OCI-LY7 (cell line): ENCODE measurements at regions not wholly inside any gene's neighbourhood (a gene's known extent, or its start where the extent isn't known, plus 50 kb on each side); places are given as distances from the start of the nearest gene placed in this dataset.

Source experiments
- BruUV-seq: library from RNA; stranded (reverse); fragments of 400-500 nt; replicated peaks from 2 replicates; lab custom pipeline; 2021; lab: Mats Ljungman, UMichigan
- CTCF ChIA-PET: fragments of 300-600 bp; sonication (Branson Sonifier 250); formaldehyde crosslinking; loops from one replicate; lab custom pipeline; 2022; ENCODE audit warnings: antibody characterized with exemption; ENCODE audit not compliant: unreplicated experiment; lab: Charles Lee
- POLR2A ChIA-PET: fragments of 300-600 bp; sonication (Branson Sonifier 250); formaldehyde crosslinking; loops from one replicate; lab custom pipeline; 2022; ENCODE audit warnings: antibody characterized with exemption; lab: Charles Lee
- DNase-seq: peaks from one replicate; pipeline ENCODE4 v3.0.0-alpha.2; 2015; ENCODE audit warnings: low spot score
- H2AFZ ChIP-seq: fragments of 200-600 bp; sonication (generic), shearing (Covaris generic); 2 replicates; pipeline ENCODE4 v1.6.1; 2014; ENCODE audit warnings: mild to moderate bottlenecking, antibody characterized with exemption, low read length, moderate library complexity
- H3K27ac ChIP-seq: fragments of 200-600 bp; sonication (generic); 2 replicates; pipeline ENCODE4 v1.5.1; 2014; ENCODE audit warnings: mixed run types, low read depth, mild to moderate bottlenecking, moderate library complexity, low read length, inconsistent platforms; ENCODE audit not compliant: poor library complexity, severe bottlenecking
- H3K36me3 ChIP-seq: fragments of 200-600 bp; sonication (generic); 2 replicates; pipeline ENCODE4 v1.6.1; 2014; ENCODE audit warnings: mild to moderate bottlenecking, antibody characterized with exemption, low read length, moderate library complexity, mixed read lengths; ENCODE audit not compliant: insufficient read depth
- H3K4me1 ChIP-seq: fragments of 200-600 bp; sonication (generic); 2 replicates; pipeline ENCODE4 v1.5.1; 2014; ENCODE audit warnings: mild to moderate bottlenecking, low read length; ENCODE audit not compliant: insufficient read depth, poor library complexity, severe bottlenecking
- H3K4me2 ChIP-seq: fragments of 200-600 bp; sonication (generic); 2 replicates; pipeline ENCODE4 v1.6.1; 2014; ENCODE audit warnings: mild to moderate bottlenecking, low read length
- H3K4me3 ChIP-seq: fragments of 200-600 bp; sonication (generic); 2 replicates; pipeline ENCODE4 v1.5.1; 2014; ENCODE audit warnings: mild to moderate bottlenecking, low read depth, low read length; ENCODE audit not compliant: poor library complexity, severe bottlenecking
- H3K79me2 ChIP-seq: fragments of 200-600 bp; sonication (generic); 2 replicates; pipeline ENCODE4 v1.6.1; 2016; ENCODE audit warnings: low read depth, mild to moderate bottlenecking, low read length, moderate library complexity, mixed read lengths; ENCODE audit not compliant: insufficient read depth
- H3K9me2 ChIP-seq: fragments of 200-600 bp; sonication (generic); 2 replicates; pipeline ENCODE4 v1.6.1; 2016; ENCODE audit warnings: mild to moderate bottlenecking, low read length, mixed read lengths; ENCODE audit not compliant: insufficient read depth
- H3K9me3 ChIP-seq: fragments of 200-600 bp; sonication (generic); 2 replicates; pipeline ENCODE4 v1.6.1; 2014; ENCODE audit warnings: mild to moderate bottlenecking, mixed run types, low read length, mixed read lengths
- H4K20me1 ChIP-seq: fragments of 200-600 bp; sonication (generic); 2 replicates; pipeline ENCODE4 v1.6.1; 2014; ENCODE audit warnings: mild to moderate bottlenecking, antibody characterized with exemption, low read length, moderate library complexity, mixed read lengths; ENCODE audit not compliant: insufficient read depth
- CTCF ChIP-seq: fragments of 200-600 bp; sonication (generic); conservative IDR thresholded peaks from 2 replicates; pipeline ENCODE4 v1.5.1; 2014; ENCODE audit warnings: mild to moderate bottlenecking, antibody characterized with exemption, low read length, moderate library complexity, mixed read lengths
- EZH2phosphoT487 ChIP-seq: fragments of 200-600 bp; sonication (generic); IDR thresholded peaks from 2 replicates; pipeline ENCODE4 v1.6.1; 2018; ENCODE audit warnings: low read depth, borderline replicate concordance, mild to moderate bottlenecking, mixed run types, antibody characterized with exemption, low read length, moderate library complexity, mixed read lengths
- intact Hi-C: fragments of 100-400 bp; cut with micrococcal nuclease; formaldehyde crosslinking; loops from one replicate; pipeline ENCODE4 v1.10.0; 2022; ENCODE audit not compliant: unreplicated experiment

- H3K36me3 ChIP-seq: no peaks in the 10 kb centered on the region; the same call in 1 of the 2 replicates
- H2AFZ ChIP-seq: peak overlapping the region; percentile 77
- CTCF ChIA-PET: no interaction called here
- TF ChIP-seq EZH2phosphoT487 (no peak), CTCF (no peak)
- H3K27ac ChIP-seq: no peak overlapping the region
- H4K20me1 ChIP-seq: no peaks in the 10 kb centered on the region
- no TSS peak for BruUV-seq
- POLR2A ChIA-PET: interaction anchor here (0.5 to 2.5 kb wide), 13 partner anchors 8 to 269 kb away, joined by 3 to 11 read pairs (median 4); no protein-coding TSS in a partner anchor
- H3K9me2 ChIP-seq: no peaks in the 10 kb centered on the region
- peak overlapping the region; percentile 35 for H3K4me3 ChIP-seq
- intact Hi-C loops: no loop called here
- peaks cover 12% of the 10 kb centered on the region; the same call in 1 of the 2 replicates for H3K9me3 ChIP-seq
- peak overlapping the region; percentile 60 for H3K4me2 ChIP-seq
- DNase-seq: no peak
- peaks cover 14% of the 10 kb centered on the region for H3K4me1 ChIP-seq
- no peaks in the 10 kb centered on the region for H3K79me2 ChIP-seq
Measured at GRCh38 chr16:64172226-64172625, 949.6 kb downstream of the CDH11 start.

- Histone ChIP-seq H3K9me2 (no peaks in the 10 kb centered on the region), H2AFZ (peak overlapping the region; percentile 77; the same call in 1 of the 2 replicates), H3K4me2 (no peak overlapping the region), H3K4me3 (no peak overlapping the region), H3K27ac (no peak overlapping the region), H3K36me3 (no peaks in the 10 kb centered on the region; the same call in 1 of the 2 replicates), H3K79me2 (no peaks in the 10 kb centered on the region), H3K4me1 (peaks cover 14% of the 10 kb centered on the region), H3K9me3 (peaks cover 6% of the 10 kb centered on the region; the same call in 1 of the 2 replicates), H4K20me1 (no peaks in the 10 kb centered on the region)
- no peak for DNase-seq
- no peak for TF ChIP-seq CTCF
- intact Hi-C loops: no loop called here
- ChIA-PET CTCF (no interaction called here), POLR2A (interaction anchor here (0.6 to 2.5 kb wide), 11 partner anchors 8 to 269 kb away, joined by 3 to 11 read pairs (median 4); no protein-coding TSS in a partner anchor)
- BruUV-seq: no TSS peak
Measured at GRCh38 chr16:64171632-64172031, 950.2 kb downstream of the CDH11 start.

- intact Hi-C loops: no loop called here
- H3K4me2 ChIP-seq: no peak overlapping the region
- H3K4me3 ChIP-seq: no peak overlapping the region
- no peaks in the 10 kb centered on the region for H4K20me1 ChIP-seq
- H2AFZ ChIP-seq: no peak overlapping the region
- H3K79me2 ChIP-seq: no peaks in the 10 kb centered on the region
- ChIA-PET POLR2A (interaction anchor here (0.6 to 1.7 kb wide), 4 partner anchors 9 to 1345 kb away, joined by 3 to 6 read pairs (median 4); no protein-coding TSS in a partner anchor), CTCF (no interaction called here)
- no peaks in the 10 kb centered on the region; the same call in 1 of the 2 replicates for H3K9me3 ChIP-seq
- no TSS peak for BruUV-seq
- H3K4me1 ChIP-seq: peaks cover 23% of the 10 kb centered on the region
- H3K27ac ChIP-seq: no peak overlapping the region
- TF ChIP-seq EZH2phosphoT487: no peak
- no peak for TF ChIP-seq CTCF
- no peaks in the 10 kb centered on the region for H3K9me2 ChIP-seq
- H3K36me3 ChIP-seq: no peaks in the 10 kb centered on the region
- no peak for DNase-seq
Measured at GRCh38 chr16:64168371-64168770, 953.5 kb downstream of the CDH11 start.
